T-helper 2 cell treated with Interferon-gamma antibody and Interleukin-4, amounts not matched to agents 5 μg/mL and 100 μg/mL, for 36 hours (primary cell): ENCODE measurements at regions not wholly inside any gene's neighbourhood (a gene's known extent, or its start where the extent isn't known, plus 50 kb on each side); places are given as distances from the start of the nearest gene placed in this dataset.
"Not testable (repeated sequence)": the region's sequence is repeated elsewhere in the genome, so short reads cannot be mapped to it uniquely, and the experiment has no call there.

ENCODE experiments used
- DNase-seq: peaks from one replicate; pipeline ENCODE4 v3.0.0; 2021; ENCODE audit warnings: low spot score
- H3K27ac Mint-ChIP-seq: one replicate; pipeline ENCODE4 v1.8.0; 2021; ENCODE audit warnings: mild to moderate bottlenecking, mixed read lengths
- H3K27me3 Mint-ChIP-seq: one replicate; pipeline ENCODE4 v1.8.0; 2021; ENCODE audit warnings: low read depth, mixed read lengths
- H3K36me3 Mint-ChIP-seq: one replicate; pipeline ENCODE4 v1.8.0; 2021; ENCODE audit warnings: low read depth, mixed read lengths
- H3K4me1 Mint-ChIP-seq: one replicate; pipeline ENCODE4 v1.8.0; 2021; ENCODE audit warnings: low read depth, mixed read lengths
- H3K4me3 Mint-ChIP-seq: one replicate; pipeline ENCODE4 v1.8.0; 2022; ENCODE audit warnings: mild to moderate bottlenecking, moderate library complexity, mixed read lengths
- H3K9me3 Mint-ChIP-seq: one replicate; pipeline ENCODE4 v1.8.0; 2021; ENCODE audit warnings: mixed read lengths

GRCh38 chr2:116809109-116809508 lies 1005.4 kb upstream of the DDX18 start:
- Mint-ChIP-seq H3K4me3 (no peak overlapping the region), H3K4me1 (no peaks in the 10 kb centered on the region), H3K9me3 (peaks cover 45% of the 10 kb centered on the region), H3K36me3 (no peaks in the 10 kb centered on the region), H3K27ac (no peak overlapping the region), H3K27me3 (no peaks in the 10 kb centered on the region)
- DNase-seq: no peak

- H3K27ac Mint-ChIP-seq: no peak overlapping the region
- no peaks in the 10 kb centered on the region for H3K27me3 Mint-ChIP-seq
- no peaks in the 10 kb centered on the region for H3K4me1 Mint-ChIP-seq
- H3K36me3 Mint-ChIP-seq: no peaks in the 10 kb centered on the region
- H3K4me3 Mint-ChIP-seq: no peak overlapping the region
- no peak for DNase-seq
- H3K9me3 Mint-ChIP-seq: peaks cover 35% of the 10 kb centered on the region
These were observed 1004.4 kb upstream of the DDX18 start for GRCh38 chr2:116810071-116810470.

- Mint-ChIP-seq H3K4me3 (no peak overlapping the region), H3K36me3 (no peaks in the 10 kb centered on the region), H3K9me3 (peaks cover 32% of the 10 kb centered on the region), H3K4me1 (no peaks in the 10 kb centered on the region), H3K27ac (no peak overlapping the region), H3K27me3 (no peaks in the 10 kb centered on the region)
- no peak for DNase-seq
These were observed 1003.8 kb upstream of the DDX18 start for GRCh38 chr2:116810645-116811044.

GRCh38 chr2:116819355-116819754 lies 995.1 kb upstream of the DDX18 start:
- Mint-ChIP-seq H3K4me3 (no peak overlapping the region), H3K36me3 (no peaks in the 10 kb centered on the region), H3K27me3 (no peaks in the 10 kb centered on the region), H3K4me1 (no peaks in the 10 kb centered on the region), H3K27ac (no peak overlapping the region), H3K9me3 (peaks cover 23% of the 10 kb centered on the region)
- no peak for DNase-seq

- no peak overlapping the region for H3K27ac Mint-ChIP-seq
- H3K36me3 Mint-ChIP-seq: no peaks in the 10 kb centered on the region
- no peaks in the 10 kb centered on the region for H3K4me1 Mint-ChIP-seq
- no peak for DNase-seq
- peaks cover 20% of the 10 kb centered on the region for H3K9me3 Mint-ChIP-seq
- H3K4me3 Mint-ChIP-seq: no peak overlapping the region
- no peaks in the 10 kb centered on the region for H3K27me3 Mint-ChIP-seq
These were observed 993.5 kb upstream of the DDX18 start for GRCh38 chr2:116820986-116821385.

GRCh38 chr2:116829543-116829942 lies 984.9 kb upstream of the DDX18 start:
- H3K9me3 Mint-ChIP-seq: peaks cover 10% of the 10 kb centered on the region
- not testable (repeated sequence) for H3K36me3 Mint-ChIP-seq, H3K27me3 Mint-ChIP-seq, H3K27ac Mint-ChIP-seq, H3K4me1 Mint-ChIP-seq, H3K4me3 Mint-ChIP-seq, DNase-seq

GRCh38 chr2:116832148-116832547 lies 982.3 kb upstream of the DDX18 start:
- no peak for DNase-seq
- Mint-ChIP-seq H3K9me3 (peaks cover 19% of the 10 kb centered on the region), H3K27ac (no peak overlapping the region), H3K36me3 (no peaks in the 10 kb centered on the region), H3K4me3 (no peak overlapping the region), H3K27me3 (no peaks in the 10 kb centered on the region), H3K4me1 (no peaks in the 10 kb centered on the region)

DNA sequence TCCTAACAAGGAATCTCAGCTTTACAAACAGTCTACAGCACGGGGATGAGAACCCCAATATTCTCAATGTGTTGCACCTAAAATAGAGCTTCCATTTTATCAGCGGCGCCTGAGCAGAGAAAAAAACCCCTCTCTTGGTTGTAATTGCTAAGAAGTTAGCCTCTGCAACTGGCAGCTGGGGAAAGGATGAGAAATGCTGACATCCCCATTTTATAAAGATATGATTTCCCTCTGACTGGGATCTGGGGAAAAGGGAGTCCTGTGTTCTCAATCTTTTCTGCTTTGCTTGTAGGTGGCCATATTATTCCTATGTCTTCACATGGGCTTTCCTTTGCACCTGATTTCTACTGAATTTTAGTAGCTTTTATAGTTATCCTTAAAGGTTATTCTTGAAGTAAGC lies 981.4 kb upstream of the DDX18 start:
- Mint-ChIP-seq H3K27ac (no peak overlapping the region), H3K27me3 (no peaks in the 10 kb centered on the region), H3K4me3 (no peak overlapping the region), H3K4me1 (no peaks in the 10 kb centered on the region), H3K36me3 (no peaks in the 10 kb centered on the region), H3K9me3 (peaks cover 19% of the 10 kb centered on the region)
- no peak for DNase-seq

DNA sequence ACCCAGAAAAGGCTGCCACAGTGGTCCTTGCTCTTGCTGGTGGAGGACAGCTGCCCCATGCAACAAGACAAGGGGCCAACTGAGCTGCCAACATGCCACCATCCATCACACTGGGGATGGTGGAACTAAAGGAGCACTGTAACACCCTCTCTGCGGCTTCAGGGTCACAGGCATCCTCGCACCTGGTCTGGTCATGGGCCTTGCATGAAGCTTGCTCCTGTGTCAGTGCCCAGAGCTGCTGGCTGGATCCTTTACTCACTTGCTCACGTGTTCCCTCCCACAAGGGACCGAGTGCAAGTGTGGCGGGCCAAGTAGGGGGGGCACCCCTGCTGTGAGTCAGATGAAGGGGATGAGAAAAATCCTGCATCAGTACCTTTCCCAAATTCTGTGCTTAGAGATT lies 972.3 kb upstream of the DDX18 start:
- Mint-ChIP-seq H3K9me3 (peaks cover 35% of the 10 kb centered on the region), H3K4me3 (no peak overlapping the region), H3K4me1 (no peaks in the 10 kb centered on the region), H3K27me3 (no peaks in the 10 kb centered on the region), H3K36me3 (no peaks in the 10 kb centered on the region), H3K27ac (no peak overlapping the region)
- no peak for DNase-seq

- no peak for DNase-seq
- no peak overlapping the region for H3K4me3 Mint-ChIP-seq
- no peaks in the 10 kb centered on the region for H3K4me1 Mint-ChIP-seq
- H3K27ac Mint-ChIP-seq: no peak overlapping the region
- H3K27me3 Mint-ChIP-seq: no peaks in the 10 kb centered on the region
- H3K36me3 Mint-ChIP-seq: no peaks in the 10 kb centered on the region
- H3K9me3 Mint-ChIP-seq: peaks cover 49% of the 10 kb centered on the region
These were observed 954.8 kb upstream of the DDX18 start for GRCh38 chr2:116859708-116860107.

- Mint-ChIP-seq H3K4me3 (no peak overlapping the region), H3K36me3 (no peaks in the 10 kb centered on the region), H3K4me1 (no peaks in the 10 kb centered on the region), H3K27me3 (no peaks in the 10 kb centered on the region), H3K27ac (no peak overlapping the region), H3K9me3 (peaks cover 55% of the 10 kb centered on the region)
- DNase-seq: no peak
These were observed 940.5 kb upstream of the DDX18 start for GRCh38 chr2:116874021-116874420.

DNA sequence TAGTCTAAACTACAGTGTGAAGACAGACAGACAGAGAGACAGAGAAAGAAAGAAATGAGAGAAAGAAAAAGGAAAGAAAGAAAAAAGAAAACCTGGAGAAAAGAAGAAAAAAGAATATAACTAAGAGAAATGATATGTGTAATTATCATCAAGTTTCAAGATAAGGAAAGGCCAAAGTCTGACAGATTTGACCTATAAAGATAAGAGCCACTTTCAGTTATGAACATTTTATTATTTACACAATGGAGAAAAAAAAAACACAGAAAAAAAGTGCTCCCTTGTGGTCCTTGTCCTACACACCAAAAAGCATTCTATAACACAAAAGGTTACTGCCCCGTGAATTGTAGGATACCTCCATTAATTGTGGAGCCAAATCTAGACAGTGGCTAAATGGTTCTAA lies 937.2 kb upstream of the DDX18 start:
- no peak overlapping the region for H3K4me3 Mint-ChIP-seq
- no peaks in the 10 kb centered on the region for H3K27me3 Mint-ChIP-seq
- no peak for DNase-seq
- H3K4me1 Mint-ChIP-seq: no peaks in the 10 kb centered on the region
- H3K9me3 Mint-ChIP-seq: peaks cover 64% of the 10 kb centered on the region
- H3K27ac Mint-ChIP-seq: no peak overlapping the region
- H3K36me3 Mint-ChIP-seq: no peaks in the 10 kb centered on the region

- Mint-ChIP-seq H3K9me3 (peaks cover 60% of the 10 kb centered on the region), H3K4me1 (no peaks in the 10 kb centered on the region), H3K27ac (no peak overlapping the region), H3K27me3 (no peaks in the 10 kb centered on the region), H3K36me3 (no peaks in the 10 kb centered on the region), H3K4me3 (no peak overlapping the region)
- DNase-seq: no peak
These were observed 936.5 kb upstream of the DDX18 start for GRCh38 chr2:116877944-116878343.

GRCh38 chr2:116879650-116880160 lies 934.8 kb upstream of the DDX18 start:
- no peak for DNase-seq
- no peak overlapping the region for H3K4me3 Mint-ChIP-seq
- H3K27ac Mint-ChIP-seq: no peak overlapping the region
- H3K9me3 Mint-ChIP-seq: peaks cover 72% of the 10 kb centered on the region
- no peaks in the 10 kb centered on the region for H3K27me3 Mint-ChIP-seq
- no peaks in the 10 kb centered on the region for H3K4me1 Mint-ChIP-seq
- no peaks in the 10 kb centered on the region for H3K36me3 Mint-ChIP-seq

- no peak for DNase-seq
- Mint-ChIP-seq H3K4me3 (no peak overlapping the region), H3K4me1 (no peaks in the 10 kb centered on the region), H3K9me3 (peaks cover 27% of the 10 kb centered on the region), H3K27me3 (no peaks in the 10 kb centered on the region), H3K36me3 (no peaks in the 10 kb centered on the region), H3K27ac (no peak overlapping the region)
These were observed 923.3 kb upstream of the DDX18 start for GRCh38 chr2:116891191-116891590.
